ENCODE measurements at regions not wholly inside any gene's neighbourhood (a gene's known extent, or its start where the extent isn't known, plus 50 kb on each side); places are given as distances from the start of the nearest gene placed in this dataset.

GRCh38 chr20:59412875-59413284 is 112.5 kb downstream of the EDN3 start:
- Histone ChIP-seq H3K4me3 (no peak overlapping the region), H3K9me3 (peaks cover 0 to 3% (median 0%) of the 10 kb centered on the region in 4 donors), H3K36me3 (no peaks in the 10 kb centered on the region), H3K27ac (no peak overlapping the region), H3K27me3 (peaks cover 0 to 29% of the 10 kb centered on the region in 2 donors), H3K4me1 (no peaks in the 10 kb centered on the region)
- no peak for DNase-seq (ENCODE audit: low spot score in 2 of 2)
- TF ChIP-seq POLR2A (IDR thresholded peaks at IDR 0.05) = no peak
- no peak for TF ChIP-seq EP300 (IDR thresholded peaks at IDR 0.05)
- no peak for TF ChIP-seq CTCF (IDR thresholded peaks at IDR 0.05)
- 29 to 55% methylated on average over 6 of the region's 6 CpGs for WGBS, 2 donors

- TF ChIP-seq POLR2A (IDR thresholded peaks at IDR 0.05) (no peak), CTCF (IDR thresholded peaks at IDR 0.05) (no peak), EP300 (IDR thresholded peaks at IDR 0.05) (no peak)
- Histone ChIP-seq H3K27ac (no peak overlapping the region), H3K4me1 (no peaks in the 10 kb centered on the region), H3K27me3 (peaks cover 0 to 25% of the 10 kb centered on the region in 2 donors), H3K4me3 (no peak overlapping the region), H3K36me3 (no peaks in the 10 kb centered on the region), H3K9me3 (peaks cover 0 to 3% (median 0%) of the 10 kb centered on the region in 4 donors)
- DNase-seq (ENCODE audit: low spot score in 2 of 2) = no peak
- 76 to 85% methylated on average over 6 of the region's 6 CpGs for WGBS, 2 donors
Observed at GRCh38 chr20:59413326-59413865, 113.0 kb downstream of the EDN3 start.

- Histone ChIP-seq H3K9me3 (peaks cover 0 to 3% (median 0%) of the 10 kb centered on the region in 4 donors), H3K27me3 (peaks cover 0 to 16% of the 10 kb centered on the region in 2 donors), H3K36me3 (no peaks in the 10 kb centered on the region), H3K4me1 (no peaks in the 10 kb centered on the region), H3K27ac (no peak overlapping the region), H3K4me3 (no peak overlapping the region)
- WGBS, 2 donors = 90 to 94% methylated on average over 18 of the region's 18 CpGs
- TF ChIP-seq POLR2A (IDR thresholded peaks at IDR 0.05) = no peak
- no peak for TF ChIP-seq EP300 (IDR thresholded peaks at IDR 0.05)
- TF ChIP-seq CTCF (IDR thresholded peaks at IDR 0.05) = no peak
- DNase-seq (ENCODE audit: low spot score in 2 of 2) = no peak
Observed at GRCh38 chr20:59414936-59415623, 114.7 kb downstream of the EDN3 start.

GRCh38 chr20:59416916-59417315 is 116.5 kb downstream of the EDN3 start:
- H3K27me3 ChIP-seq = peaks cover 0 to 16% of the 10 kb centered on the region in 2 donors
- H3K4me3 ChIP-seq = no peak overlapping the region
- DNase-seq (ENCODE audit: low spot score in 2 of 2) = no peak
- 76 to 78% methylated on average over 5 of the region's 5 CpGs for WGBS, 2 donors
- no peaks in the 10 kb centered on the region for H3K36me3 ChIP-seq
- H3K4me1 ChIP-seq = peaks cover 0 to under 1% (median 0%) of the 10 kb centered on the region in 4 donors
- H3K27ac ChIP-seq = no peak overlapping the region
- no peak for TF ChIP-seq POLR2A (IDR thresholded peaks at IDR 0.05)
- no peak for TF ChIP-seq EP300 (IDR thresholded peaks at IDR 0.05)
- TF ChIP-seq CTCF (IDR thresholded peaks at IDR 0.05) = no peak
- H3K9me3 ChIP-seq = peaks cover 0 to 3% (median 0%) of the 10 kb centered on the region in 4 donors

- Histone ChIP-seq H3K4me1 (peaks cover 0 to 10% (median 0%) of the 10 kb centered on the region in 4 donors), H3K9me3 (no peaks in the 10 kb centered on the region), H3K4me3 (no peak overlapping the region), H3K27ac (no peak overlapping the region), H3K36me3 (no peaks in the 10 kb centered on the region), H3K27me3 (no peaks in the 10 kb centered on the region)
- 80 to 81% methylated on average over 6 of the region's 6 CpGs for WGBS, 2 donors
- no peak for DNase-seq (ENCODE audit: low spot score in 2 of 2)
- TF ChIP-seq POLR2A (IDR thresholded peaks at IDR 0.05) (no peak), CTCF (IDR thresholded peaks at IDR 0.05) (no peak), EP300 (IDR thresholded peaks at IDR 0.05) (no peak)
Observed at GRCh38 chr20:59421089-59421488, 120.7 kb downstream of the EDN3 start.

Measured in tibial nerve (tissue), 4 donors.